ENCODE measurements at regions not wholly inside any gene's neighbourhood (a gene's known extent, or its start where the extent isn't known, plus 50 kb on each side); places are given as distances from the start of the nearest gene placed in this dataset.
"Not testable (repeated sequence)": the region's sequence is repeated elsewhere in the genome, so short reads cannot be mapped to it uniquely, and the experiment has no call there.

GRCh38 chr7:4483851-4484250, 198.2 kb upstream of the FOXK1 start:
- TF ChIP-seq, protein P1, sequence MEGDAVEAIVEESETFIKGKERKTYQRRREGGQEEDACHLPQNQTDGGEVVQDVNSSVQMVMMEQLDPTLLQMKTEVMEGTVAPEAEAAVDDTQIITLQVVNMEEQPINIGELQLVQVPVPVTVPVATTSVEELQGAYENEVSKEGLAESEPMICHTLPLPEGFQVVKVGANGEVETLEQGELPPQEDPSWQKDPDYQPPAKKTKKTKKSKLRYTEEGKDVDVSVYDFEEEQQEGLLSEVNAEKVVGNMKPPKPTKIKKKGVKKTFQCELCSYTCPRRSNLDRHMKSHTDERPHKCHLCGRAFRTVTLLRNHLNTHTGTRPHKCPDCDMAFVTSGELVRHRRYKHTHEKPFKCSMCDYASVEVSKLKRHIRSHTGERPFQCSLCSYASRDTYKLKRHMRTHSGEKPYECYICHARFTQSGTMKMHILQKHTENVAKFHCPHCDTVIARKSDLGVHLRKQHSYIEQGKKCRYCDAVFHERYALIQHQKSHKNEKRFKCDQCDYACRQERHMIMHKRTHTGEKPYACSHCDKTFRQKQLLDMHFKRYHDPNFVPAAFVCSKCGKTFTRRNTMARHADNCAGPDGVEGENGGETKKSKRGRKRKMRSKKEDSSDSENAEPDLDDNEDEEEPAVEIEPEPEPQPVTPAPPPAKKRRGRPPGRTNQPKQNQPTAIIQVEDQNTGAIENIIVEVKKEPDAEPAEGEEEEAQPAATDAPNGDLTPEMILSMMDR (conservative IDR thresholded peaks at IDR 0.05; ENCODE audit: low read length), result no peak
- no peak for DNase-seq (ENCODE audit: low read depth)
- H3K4me3 ChIP-seq (ENCODE audit: low read length), result no peak overlapping the region

DNA sequence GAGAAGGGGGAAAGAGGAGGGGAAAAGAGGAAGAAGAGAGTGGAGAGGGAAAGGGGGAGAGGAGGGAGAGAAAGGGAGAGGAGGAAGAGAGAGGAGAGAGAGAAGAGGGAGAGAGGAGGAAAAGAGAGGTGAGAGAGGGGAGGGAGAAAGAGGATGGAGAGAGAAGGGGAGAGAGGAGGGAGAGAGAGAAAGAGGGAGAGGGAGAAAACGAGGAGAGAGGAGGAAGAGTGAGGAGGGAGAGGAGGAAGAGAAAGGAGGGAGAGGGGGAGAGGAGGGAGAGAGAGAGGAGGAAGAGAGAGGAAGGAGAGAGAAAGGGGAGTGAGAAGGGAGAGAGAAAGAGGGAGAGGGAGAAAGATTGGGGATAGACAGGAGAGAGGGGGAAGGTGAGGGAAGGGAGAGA, 197.6 kb upstream of the FOXK1 start:
- TF ChIP-seq, protein P1 (conservative IDR thresholded peaks at IDR 0.05; ENCODE audit: low read length), result no peak
- no peak for DNase-seq (ENCODE audit: low read depth)
- no peak overlapping the region for H3K4me3 ChIP-seq (ENCODE audit: low read length)

GRCh38 chr7:4486907-4487306, 195.2 kb upstream of the FOXK1 start:
- H3K4me3 ChIP-seq (ENCODE audit: low read length), result no peak overlapping the region
- TF ChIP-seq, protein P1 (conservative IDR thresholded peaks at IDR 0.05; ENCODE audit: low read length), result no peak
- no peak for DNase-seq (ENCODE audit: low read depth)

GRCh38 chr7:4496911-4497310, 185.2 kb upstream of the FOXK1 start:
- H3K4me3 ChIP-seq (ENCODE audit: low read length); DNase-seq (ENCODE audit: low read depth): not testable (repeated sequence)

DNA sequence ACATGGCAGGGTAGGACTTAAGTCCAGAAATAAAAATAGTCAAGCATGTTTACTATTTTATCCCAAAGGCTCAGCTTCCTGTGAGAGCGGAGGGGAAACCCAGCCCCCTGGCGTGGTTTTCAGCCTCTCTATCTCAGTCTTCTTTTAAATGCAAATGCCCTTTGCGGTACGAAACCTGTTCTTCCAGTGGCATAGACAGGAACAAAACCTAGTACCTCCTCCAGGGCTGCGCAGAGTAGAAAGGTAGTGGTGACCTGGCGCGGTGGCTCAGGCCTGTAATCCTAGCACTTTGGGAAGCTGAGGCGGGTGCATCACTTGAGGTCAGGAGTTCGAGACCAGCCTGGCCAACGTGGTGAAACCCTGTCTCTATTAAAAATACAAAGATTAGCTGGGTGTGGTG, 181.3 kb upstream of the FOXK1 start:
- DNase-seq (ENCODE audit: low read depth), result no peak
- TF ChIP-seq, protein P1 (conservative IDR thresholded peaks at IDR 0.05; ENCODE audit: low read length), result no peak
- no peak overlapping the region for H3K4me3 ChIP-seq (ENCODE audit: low read length)

DNA sequence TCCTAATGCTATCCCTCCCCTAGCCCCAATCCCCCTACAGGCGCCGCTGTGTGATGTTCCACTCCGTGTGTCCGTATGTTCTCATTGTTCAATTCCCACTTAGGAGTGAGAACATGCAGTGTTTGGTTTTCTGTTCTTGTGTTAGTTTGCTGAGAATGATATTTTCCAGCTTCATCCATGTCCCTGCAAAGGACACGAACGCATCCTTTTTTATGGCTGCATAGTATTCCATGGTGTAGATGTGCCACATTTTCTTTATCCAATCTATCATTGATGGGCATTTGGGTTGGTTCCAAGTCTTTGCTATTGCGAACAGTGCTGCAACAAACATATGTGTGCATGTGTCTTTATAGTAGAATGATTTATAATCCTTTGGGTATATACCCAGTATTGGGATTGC, 174.2 kb upstream of the FOXK1 start:
- not testable (repeated sequence) for H3K4me3 ChIP-seq (ENCODE audit: low read length); DNase-seq (ENCODE audit: low read depth)

DNA sequence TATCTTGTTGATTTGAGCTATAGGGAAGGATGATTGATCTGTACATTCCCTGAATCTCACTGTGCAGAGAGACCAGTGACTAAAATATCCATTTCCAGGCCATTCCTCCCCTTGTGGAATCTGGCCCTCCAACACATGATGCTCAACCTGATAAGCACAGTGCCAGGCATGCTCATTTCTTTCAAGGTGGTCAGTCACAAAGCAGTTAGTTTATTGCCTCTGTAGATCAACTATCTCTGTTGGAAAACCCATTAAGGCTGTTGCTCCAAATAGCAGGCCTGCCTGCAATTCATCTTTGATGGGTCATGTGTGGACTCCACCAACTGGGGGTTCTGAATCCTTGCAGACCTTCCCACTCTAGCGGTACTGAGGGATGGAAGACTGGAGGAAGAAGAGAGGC, 168.6 kb upstream of the FOXK1 start:
- TF ChIP-seq, protein P1 (conservative IDR thresholded peaks at IDR 0.05; ENCODE audit: low read length), result no peak
- DNase-seq (ENCODE audit: low read depth), result no peak
- no peak overlapping the region for H3K4me3 ChIP-seq (ENCODE audit: low read length)

DNA sequence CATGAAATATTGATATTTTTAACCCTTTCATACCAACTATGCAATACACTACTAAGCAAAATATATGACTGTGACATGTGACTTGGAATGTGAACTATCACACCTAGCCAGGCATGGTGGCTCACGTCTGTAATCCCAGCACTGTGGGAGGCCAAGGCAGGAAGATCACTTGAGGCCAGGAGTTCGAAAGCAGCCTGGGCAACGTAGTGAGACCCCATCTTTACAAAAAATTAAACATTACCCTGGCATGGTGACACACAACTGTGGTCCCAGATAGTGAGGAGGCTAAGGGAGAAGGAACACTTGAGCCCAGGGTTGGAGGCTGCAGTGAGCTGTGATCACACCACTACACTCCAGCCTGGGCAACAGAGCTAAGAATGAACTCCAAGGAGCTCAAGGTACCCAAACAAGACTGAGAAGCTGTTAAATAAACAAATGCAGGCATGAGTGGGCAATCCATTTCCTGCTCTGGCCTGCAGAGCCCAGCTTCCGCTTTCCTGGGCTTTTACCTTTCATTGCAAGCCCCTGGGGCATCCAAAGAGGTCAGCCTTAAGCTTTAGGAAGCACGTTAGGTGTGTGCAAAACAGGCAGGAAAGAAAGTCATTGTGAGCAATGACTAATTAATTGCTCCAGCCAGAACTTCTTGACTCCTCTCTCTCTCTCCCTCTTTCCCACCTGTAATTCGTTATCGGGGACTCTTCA, 162.1 kb upstream of the FOXK1 start:
- TF ChIP-seq, protein P1 (conservative IDR thresholded peaks at IDR 0.05; ENCODE audit: low read length), result no peak
- no peak for DNase-seq (ENCODE audit: low read depth)
- H3K4me3 ChIP-seq (ENCODE audit: low read length), result no peak overlapping the region
